ENCODE measurements at regions not wholly inside any gene's neighbourhood (a gene's known extent, or its start where the extent isn't known, plus 50 kb on each side); places are given as distances from the start of the nearest gene placed in this dataset.

DNA sequence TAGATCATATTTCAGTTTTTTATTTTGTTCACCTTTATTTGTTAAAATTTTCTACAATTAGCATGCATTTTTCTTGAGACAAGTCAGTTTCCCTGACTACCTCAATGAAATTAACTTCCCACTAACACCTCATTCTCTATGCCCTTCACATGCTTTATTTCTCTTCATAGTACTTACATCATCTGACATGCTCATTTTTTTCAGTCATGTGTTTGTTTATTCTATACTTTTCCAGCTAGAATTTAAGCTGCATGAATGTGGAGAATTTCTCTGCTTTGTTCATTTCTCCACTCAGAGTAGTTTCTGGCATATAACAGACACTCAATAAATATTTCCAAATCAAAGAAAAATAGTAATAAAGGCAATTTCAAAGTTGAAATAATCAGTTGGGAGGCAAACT lies 78.9 kb upstream of the SCN7A start:
- ATAC-seq (no peak), DNase-seq (no peak)
- Mint-ChIP-seq H3K9me3 (no peaks in the 10 kb centered on the region), H3K4me1 (no peaks in the 10 kb centered on the region), H3K27ac (no peak overlapping the region), H3K36me3 (no peaks in the 10 kb centered on the region), H3K27me3 (no peaks in the 10 kb centered on the region), H3K4me3 (no peak overlapping the region)
- POLR2A ChIA-PET: no interaction called here

DNA sequence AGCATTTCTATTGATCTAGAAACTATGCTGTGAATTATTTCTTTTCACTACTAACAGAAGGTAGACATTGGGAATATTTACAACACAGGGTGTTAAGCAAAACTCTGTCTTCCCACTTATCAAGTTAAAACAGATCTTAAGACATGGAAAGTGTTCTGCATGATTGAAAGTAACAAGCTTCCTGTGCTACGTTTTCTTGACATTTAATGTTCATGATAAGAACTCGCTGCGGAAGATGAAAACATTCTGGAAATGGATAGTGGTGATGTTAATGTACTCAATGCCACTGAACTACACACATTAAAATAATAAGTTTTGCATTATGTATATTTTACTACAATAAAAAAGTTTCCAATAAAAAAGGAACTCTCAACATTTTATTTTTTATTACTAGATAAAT lies 74.4 kb upstream of the SCN7A start:
- peaks cover 0 to 12% (median 3%) of the 10 kb centered on the region in 5 donors for H3K27me3 Mint-ChIP-seq
- POLR2A ChIA-PET: no interaction called here
- H3K9me3 Mint-ChIP-seq: no peaks in the 10 kb centered on the region
- H3K4me1 Mint-ChIP-seq: no peaks in the 10 kb centered on the region
- H3K36me3 Mint-ChIP-seq: no peaks in the 10 kb centered on the region
- H3K4me3 Mint-ChIP-seq: no peak overlapping the region
- ATAC-seq (no peak), DNase-seq (no peak)
- no peak overlapping the region for H3K27ac Mint-ChIP-seq

DNA sequence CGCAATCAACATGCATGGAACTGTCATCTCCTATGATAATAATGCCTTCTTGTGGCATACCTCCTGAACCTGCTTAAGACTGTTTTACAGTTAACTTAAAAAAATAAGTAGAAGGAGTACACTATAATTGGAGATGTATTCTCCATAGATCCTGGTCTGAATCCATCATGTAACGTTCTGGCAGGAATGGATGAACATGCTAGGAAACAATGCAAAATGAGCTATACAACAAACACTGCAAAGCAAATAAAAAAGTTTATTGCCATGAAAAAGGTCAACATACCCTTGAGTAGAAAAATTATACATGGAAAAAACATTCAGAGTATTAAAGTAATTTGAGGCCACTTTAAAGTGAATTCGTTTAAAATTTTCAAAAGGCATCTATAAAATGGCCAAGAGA lies 71.5 kb upstream of the SCN7A start:
- no peak overlapping the region for H3K27ac Mint-ChIP-seq

DNA sequence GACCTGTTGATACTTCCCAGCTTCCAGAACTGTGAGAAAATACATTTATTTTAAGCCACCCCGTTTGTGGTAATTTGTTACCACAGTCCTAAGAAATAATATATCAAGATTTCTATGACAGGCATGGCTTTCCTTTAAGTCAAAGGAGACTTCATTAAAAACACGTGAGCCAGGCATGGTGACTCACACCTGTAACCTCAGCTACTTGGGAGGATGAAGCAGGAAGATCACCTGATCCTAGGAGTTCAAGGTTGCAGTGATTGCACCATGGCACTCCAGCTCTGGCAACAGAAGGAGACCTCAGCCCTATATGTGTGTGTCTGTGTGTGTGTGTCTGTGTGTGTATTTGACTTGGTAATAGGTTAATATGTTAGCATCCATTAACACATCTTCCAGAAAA lies 69.8 kb upstream of the SCN7A start:
- no peak overlapping the region for H3K27ac Mint-ChIP-seq
- DNase-seq: no peak
- H3K9me3 Mint-ChIP-seq: no peaks in the 10 kb centered on the region
- peaks cover 0 to 16% (median 4%) of the 10 kb centered on the region in 5 donors for H3K27me3 Mint-ChIP-seq
- no peaks in the 10 kb centered on the region for H3K36me3 Mint-ChIP-seq
- POLR2A ChIA-PET: no interaction called here
- H3K4me1 Mint-ChIP-seq: no peaks in the 10 kb centered on the region
- H3K4me3 Mint-ChIP-seq: no peak overlapping the region
- ATAC-seq: no peak

More for the DNA sequence above, 71.5 kb upstream of the SCN7A start:
- DNase-seq (no peak), ATAC-seq (no peak)
- Mint-ChIP-seq H3K36me3 (no peaks in the 10 kb centered on the region), H3K4me1 (no peaks in the 10 kb centered on the region), H3K27me3 (peaks cover 0 to 16% (median 4%) of the 10 kb centered on the region in 5 donors), H3K9me3 (no peaks in the 10 kb centered on the region), H3K4me3 (no peak overlapping the region)
- POLR2A ChIA-PET: no interaction called here

DNA sequence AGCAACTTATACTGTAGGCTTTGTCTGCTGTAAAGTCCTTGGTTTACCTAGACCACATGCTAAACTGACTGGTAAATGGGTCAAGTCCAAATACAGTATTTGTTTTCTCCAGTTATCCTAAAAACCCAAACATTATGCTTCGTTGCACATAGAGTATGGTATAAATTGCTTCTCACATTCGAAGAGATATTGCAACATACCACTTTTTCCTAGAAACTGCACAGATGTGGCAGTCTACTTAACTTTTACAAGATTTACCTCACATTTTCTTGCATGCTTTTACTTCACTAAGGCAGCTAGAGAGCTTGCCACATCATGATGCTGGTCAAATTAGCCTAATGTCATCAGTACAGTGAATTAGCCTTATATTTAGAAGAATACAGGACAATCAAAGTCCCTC lies 66.0 kb upstream of the SCN7A start:
- Mint-ChIP-seq H3K4me1 (no peaks in the 10 kb centered on the region), H3K36me3 (no peaks in the 10 kb centered on the region), H3K27ac (no peak overlapping the region), H3K9me3 (no peaks in the 10 kb centered on the region), H3K27me3 (peaks cover 0 to 16% (median 2%) of the 10 kb centered on the region in 5 donors), H3K4me3 (no peak overlapping the region)
- no peak for ATAC-seq
- no peak for DNase-seq
- POLR2A ChIA-PET: no interaction called here

- ATAC-seq: no peak
- DNase-seq: no peak
- H3K27ac Mint-ChIP-seq: no peak overlapping the region
- peaks cover 0 to 5% (median 0%) of the 10 kb centered on the region in 3 donors for H3K36me3 Mint-ChIP-seq
- POLR2A ChIA-PET: no interaction called here
- peaks cover 0 to 11% (median 0%) of the 10 kb centered on the region in 9 donors for H3K9me3 Mint-ChIP-seq
- H3K27me3 Mint-ChIP-seq: peaks cover 0 to 9% (median 2%) of the 10 kb centered on the region in 5 donors
- no peak overlapping the region for H3K4me3 Mint-ChIP-seq
- no peaks in the 10 kb centered on the region for H3K4me1 Mint-ChIP-seq
These were observed 56.9 kb upstream of the SCN7A start for GRCh38 chr2:166550923-166551322.

- POLR2A ChIA-PET: no interaction called here
- Mint-ChIP-seq H3K36me3 (no peaks in the 10 kb centered on the region), H3K27me3 (peaks cover 0 to 9% (median 0%) of the 10 kb centered on the region in 5 donors), H3K9me3 (peaks cover 0 to 2% (median 0%) of the 10 kb centered on the region in 9 donors), H3K27ac (no peak overlapping the region), H3K4me1 (no peaks in the 10 kb centered on the region), H3K4me3 (no peak overlapping the region)
- no peak for DNase-seq
- ATAC-seq: no peak
These were observed 51.4 kb upstream of the SCN7A start for GRCh38 chr2:166545473-166545872.
